GM21786 (cell line): ENCODE measurements at regions not wholly inside any gene's neighbourhood (a gene's known extent, or its start where the extent isn't known, plus 50 kb on each side); places are given as distances from the start of the nearest gene placed in this dataset.

Experiments
- ATAC-seq: cut with Tn5 transposase; IDR thresholded peaks from one replicate; pipeline ENCODE4 v1.9.1; 2021; ENCODE audit not compliant: unreplicated experiment

GRCh38 chr16:86370062-86370461 lies 140.3 kb upstream of the FOXF1 start:
- ATAC-seq, result no peak

GRCh38 chr16:86371083-86371803 lies 139.1 kb upstream of the FOXF1 start:
- no peak for ATAC-seq

GRCh38 chr16:86372193-86372592 lies 138.1 kb upstream of the FOXF1 start:
- no peak for ATAC-seq

GRCh38 chr16:86373276-86373901 lies 136.9 kb upstream of the FOXF1 start:
- ATAC-seq, result no peak

GRCh38 chr16:86374603-86375130 lies 135.7 kb upstream of the FOXF1 start:
- ATAC-seq, result no peak

- no peak for ATAC-seq
These were observed 135.0 kb upstream of the FOXF1 start for GRCh38 chr16:86375364-86375763.

- ATAC-seq, result no peak
These were observed 134.5 kb upstream of the FOXF1 start for GRCh38 chr16:86375851-86376250.

- ATAC-seq, result no peak
These were observed 133.5 kb upstream of the FOXF1 start for GRCh38 chr16:86376837-86377236.

- ATAC-seq, result no peak
These were observed 132.9 kb upstream of the FOXF1 start for GRCh38 chr16:86377251-86378022.

GRCh38 chr16:86378128-86378527 lies 132.2 kb upstream of the FOXF1 start:
- ATAC-seq, result no peak

- no peak for ATAC-seq
These were observed 131.4 kb upstream of the FOXF1 start for GRCh38 chr16:86378831-86379504.

GRCh38 chr16:86379505-86379846 lies 130.9 kb upstream of the FOXF1 start:
- ATAC-seq, result no peak

GRCh38 chr16:86380030-86380429 lies 130.3 kb upstream of the FOXF1 start:
- no peak for ATAC-seq

- ATAC-seq, result no peak
These were observed 128.8 kb upstream of the FOXF1 start for GRCh38 chr16:86381491-86381890.

- no peak for ATAC-seq
These were observed 128.1 kb upstream of the FOXF1 start for GRCh38 chr16:86382067-86382773.

GRCh38 chr16:86382774-86383407 lies 127.4 kb upstream of the FOXF1 start:
- no peak for ATAC-seq

- no peak for ATAC-seq
These were observed 126.7 kb upstream of the FOXF1 start for GRCh38 chr16:86383488-86384262.

- no peak for ATAC-seq
These were observed 126.1 kb upstream of the FOXF1 start for GRCh38 chr16:86384263-86384649.

GRCh38 chr16:86384980-86385379 lies 125.3 kb upstream of the FOXF1 start:
- no peak for ATAC-seq
